SK-N-SH (cell line): ENCODE measurements at regions not wholly inside any gene's neighbourhood (a gene's known extent, or its start where the extent isn't known, plus 50 kb on each side); places are given as distances from the start of the nearest gene placed in this dataset.

ENCODE experiments used
- CTCF ChIA-PET: fragments of 300-600, 350-600 bp; formaldehyde crosslinking; extraction: SDS; loops from one replicate; lab custom pipeline; 2021; lab: Yijun Ruan, JAX
- POLR2A ChIA-PET: fragments of 350-600 bp; sonication (Branson Sonifier 250); formaldehyde crosslinking; extraction: SDS; loops from one replicate; lab custom pipeline; 2020; ENCODE audit warnings: antibody characterized with exemption, inconsistent platforms; lab: Yijun Ruan, JAX
- DNase-seq: peaks from one replicate; pipeline ENCODE4 v3.0.0; 2012
- H2AFZ ChIP-seq: fragments of 200-600 bp; sonication (generic); 2 replicates; pipeline ENCODE4 v1.8.1; 2016; ENCODE audit warnings: antibody characterized with exemption, mild to moderate bottlenecking, low read depth
- H3F3A ChIP-seq: fragments of 200-600 bp; sonication (generic); replicated peaks from 2 replicates; pipeline ENCODE3; 2016; ENCODE audit warnings: antibody characterized with exemption, mild to moderate bottlenecking; ENCODE audit not compliant: insufficient read depth
- H3K27ac ChIP-seq, 2 experiments: fragments of 200-500 bp in 1 of 2; fragments of 200-600 bp in 1 of 2; sonication (Bioruptor generic) in 1 of 2; sonication (generic), shearing (Covaris generic) in 1 of 2; 2 replicates each; pipeline versions ENCODE4 v1.5.1 to v1.6.1; 2014 to 2016; ENCODE audit warnings: low read depth in 2 of 2, inconsistent platforms in 1 of 2, low read length in 1 of 2, mild to moderate bottlenecking in 1 of 2, mixed read lengths in 1 of 2
- H3K27me3 ChIP-seq: fragments of 200-600 bp; sonication (generic), shearing (Covaris generic); 2 replicates; pipeline ENCODE4 v1.6.1; 2016; ENCODE audit warnings: mixed run types; ENCODE audit not compliant: insufficient read depth
- H3K36me3 ChIP-seq, 2 experiments: fragments of 200-500 bp in 1 of 2; fragments of 200-600 bp in 1 of 2; sonication (Bioruptor generic) in 1 of 2; sonication (generic) in 1 of 2; replicated peaks in 1 of 2; 2 replicates each; pipeline versions ENCODE3 to v1.5.1; 2014 to 2016; ENCODE audit warnings: low read length in 1 of 2, mild to moderate bottlenecking in 1 of 2; ENCODE audit not compliant: insufficient read depth in 2 of 2, control insufficient read depth in 1 of 2
- H3K4me1 ChIP-seq, 2 experiments: fragments of 200-500 bp in 1 of 2; fragments of 200-600 bp in 1 of 2; sonication (Bioruptor generic) in 1 of 2; sonication (generic), shearing (Covaris generic) in 1 of 2; 2 replicates each; pipeline versions ENCODE4 v1.5.1 to v1.6.1; 2014 to 2016; ENCODE audit warnings: low read depth in 1 of 2, low read length in 1 of 2, mixed run types in 1 of 2; ENCODE audit not compliant: insufficient read depth in 2 of 2, control insufficient read depth in 1 of 2
- H3K4me2 ChIP-seq: fragments of 200-600 bp; sonication (generic), shearing (Covaris generic); 2 replicates; pipeline ENCODE4 v1.6.1; 2017; ENCODE audit warnings: mixed run types
- H3K4me3 ChIP-seq, 2 experiments: fragments of 200-500 bp in 1 of 2; fragments of 200-600 bp in 1 of 2; sonication (Bioruptor generic) in 1 of 2; sonication (generic), shearing (Covaris generic) in 1 of 2; 2 replicates each; pipeline versions ENCODE4 v1.5.1 to v1.8.1; 2014 to 2016; ENCODE audit warnings: low read depth in 2 of 2, inconsistent platforms in 1 of 2, low read length in 1 of 2, mild to moderate bottlenecking in 1 of 2, mixed read lengths in 1 of 2, moderate library complexity in 1 of 2
- H3K79me2 ChIP-seq: fragments of 200-600 bp; sonication (generic); 2 replicates; pipeline ENCODE4 v1.8.1; 2017; ENCODE audit warnings: mild to moderate bottlenecking; ENCODE audit not compliant: insufficient read depth
- H3K9ac ChIP-seq: fragments of 200-600 bp; sonication (generic); 2 replicates; pipeline ENCODE4 v1.6.1; 2017; ENCODE audit warnings: mixed run types
- H3K9me2 ChIP-seq: fragments of 200-600 bp; sonication (generic); 2 replicates; pipeline ENCODE4 v1.6.1; 2017; ENCODE audit warnings: mixed run types
- H3K9me3 ChIP-seq: fragments of 200-600 bp; sonication (generic); 2 replicates; pipeline ENCODE4 v1.6.1; 2017; ENCODE audit warnings: mixed run types, mild to moderate bottlenecking, moderate library complexity
- H4K20me1 ChIP-seq: fragments of 200-600 bp; sonication (generic); 2 replicates; pipeline ENCODE4 v1.6.1; 2017; ENCODE audit warnings: mild to moderate bottlenecking, mixed run types; ENCODE audit not compliant: insufficient read depth
- CHD2 ChIP-seq: fragments of 150-350 bp; IDR thresholded peaks from 2 replicates; pipeline ENCODE4 v1.6.1; 2018; ENCODE audit warnings: low read length; ENCODE audit not compliant: partially characterized antibody
- ELF1 ChIP-seq: IDR thresholded peaks from 2 replicates; pipeline ENCODE4 v1.4.0; 2012
- FOXJ3 ChIP-seq: sonication (generic); formaldehyde crosslinking; IDR thresholded peaks from 2 replicates; pipeline ENCODE4 v1.5.1; 2020; ENCODE audit warnings: mild to moderate bottlenecking, missing genetic modification reagents
- FOXM1 ChIP-seq: IDR thresholded peaks from 2 replicates; pipeline ENCODE4 v1.4.0; 2012; ENCODE audit warnings: low read depth, mild to moderate bottlenecking
- GATA2 ChIP-seq: sonication (generic); formaldehyde crosslinking; IDR thresholded peaks from 2 replicates; pipeline ENCODE4 v1.5.0; 2020; ENCODE audit warnings: mild to moderate bottlenecking, missing genetic modification reagents
- NFIC ChIP-seq: IDR thresholded peaks from 2 replicates; pipeline ENCODE4 v1.4.0; 2012; ENCODE audit warnings: borderline replicate concordance
- RCOR1 ChIP-seq: fragments of 150-350 bp; IDR thresholded peaks from 2 replicates; pipeline ENCODE4 v1.6.1; 2017; ENCODE audit warnings: antibody characterized with exemption, low read length
- SIN3A ChIP-seq: IDR thresholded peaks from 2 replicates; pipeline ENCODE4 v1.6.1; 2012; ENCODE audit warnings: low read depth, mild to moderate bottlenecking, low read length, moderate library complexity, borderline replicate concordance
- SMC3 ChIP-seq: IDR thresholded peaks from 2 replicates; pipeline ENCODE4 v1.6.1; 2012; ENCODE audit warnings: low read depth, low read length, improper control_type of control experiment
- TAF1 ChIP-seq: IDR thresholded peaks from 2 replicates; pipeline ENCODE4 v1.6.1; 2012; ENCODE audit warnings: low read depth, mild to moderate bottlenecking, low read length, moderate library complexity, borderline replicate concordance
- WGBS: methylation state at CpG from one replicate; pipeline ENCODE4 v1.1.6; 2017; ENCODE audit warnings: low lambda C conversion rate; 5-methylcytosine and 5-hydroxymethylcytosine counted together
- TF ChIP-seq, protein P1 (sequence below): fragments of 150-350 bp; IDR thresholded peaks from 2 replicates; pipeline ENCODE4 v1.6.1; 2016; ENCODE audit warnings: mild to moderate bottlenecking, low read depth, low read length
- TF ChIP-seq, protein P2 (sequence below): IDR thresholded peaks from 2 replicates; pipeline ENCODE4 v1.4.0; 2012; ENCODE audit warnings: low read depth, borderline replicate concordance
- TF ChIP-seq, protein P3 (sequence below): IDR thresholded peaks from 2 replicates; pipeline ENCODE4 v1.4.0; 2012; ENCODE audit warnings: low read depth
- TF ChIP-seq, protein P4 (sequence below): fragments of 150-350 bp; IDR thresholded peaks from 2 replicates; pipeline ENCODE4 v1.6.1; 2017; ENCODE audit warnings: antibody characterized with exemption, low read length, low read depth, borderline replicate concordance
- TF ChIP-seq, protein P5 (sequence below): IDR thresholded peaks from 2 replicates; pipeline ENCODE4 v1.6.1; 2012; ENCODE audit warnings: mild to moderate bottlenecking, low read depth, low read length, moderate library complexity

GRCh38 chr2:39930175-39930917 is 151.3 kb upstream of the THUMPD2 start (continued):
- TF ChIP-seq, protein P1, sequence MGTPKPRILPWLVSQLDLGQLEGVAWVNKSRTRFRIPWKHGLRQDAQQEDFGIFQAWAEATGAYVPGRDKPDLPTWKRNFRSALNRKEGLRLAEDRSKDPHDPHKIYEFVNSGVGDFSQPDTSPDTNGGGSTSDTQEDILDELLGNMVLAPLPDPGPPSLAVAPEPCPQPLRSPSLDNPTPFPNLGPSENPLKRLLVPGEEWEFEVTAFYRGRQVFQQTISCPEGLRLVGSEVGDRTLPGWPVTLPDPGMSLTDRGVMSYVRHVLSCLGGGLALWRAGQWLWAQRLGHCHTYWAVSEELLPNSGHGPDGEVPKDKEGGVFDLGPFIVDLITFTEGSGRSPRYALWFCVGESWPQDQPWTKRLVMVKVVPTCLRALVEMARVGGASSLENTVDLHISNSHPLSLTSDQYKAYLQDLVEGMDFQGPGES = no peak

GRCh38 chr2:39929531-39929930 is 150.5 kb upstream of the THUMPD2 start:
- ChIA-PET CTCF (interaction anchor here (3.5 kb wide), 1 partner anchor 15 kb away, joined by 13 read pairs; no protein-coding TSS in a partner anchor), POLR2A (no interaction called here)

DNA sequence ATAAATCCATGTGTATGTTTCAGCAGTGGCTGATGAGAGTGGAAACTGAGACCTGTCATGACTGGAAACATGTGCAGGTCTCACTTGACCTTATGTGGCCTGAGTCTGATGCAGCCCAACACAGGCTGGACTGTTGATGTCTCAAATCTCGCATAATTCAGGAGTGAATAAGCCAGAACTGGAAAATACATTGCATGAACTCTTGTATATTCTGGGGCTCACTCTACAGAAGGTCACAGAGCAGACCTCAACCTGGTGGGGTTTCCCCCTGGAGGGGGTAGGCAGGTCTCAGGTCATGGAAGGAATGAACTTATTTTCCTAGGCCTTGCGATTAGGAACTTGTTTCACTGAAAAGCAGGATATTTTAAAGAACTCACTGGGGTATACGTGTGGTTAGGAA is 146.3 kb upstream of the THUMPD2 start:
- Histone ChIP-seq H3F3A (no peaks in the 10 kb centered on the region), H3K4me3 (no peak overlapping the region), H3K27me3 (no peaks in the 10 kb centered on the region), H3K27ac (no peak overlapping the region), H3K79me2 (no peaks in the 10 kb centered on the region), H4K20me1 (no peaks in the 10 kb centered on the region), H2AFZ (no peak overlapping the region), H3K9me2 (no peaks in the 10 kb centered on the region), H3K9ac (no peak overlapping the region), H3K4me1 (no peaks in the 10 kb centered on the region), H3K4me2 (no peak overlapping the region), H3K36me3 (no peaks in the 10 kb centered on the region), H3K9me3 (no peaks in the 10 kb centered on the region)
- no peak for DNase-seq
- ChIA-PET CTCF (interaction anchor here (0.6 to 3.3 kb wide), 3 partner anchors 11 to 13 kb away, joined by 3 to 27 read pairs (median 7); no protein-coding TSS in a partner anchor), POLR2A (no interaction called here)
- WGBS = 81% methylated on average over 3 of the region's 3 CpGs
- TF ChIP-seq, protein P2, sequence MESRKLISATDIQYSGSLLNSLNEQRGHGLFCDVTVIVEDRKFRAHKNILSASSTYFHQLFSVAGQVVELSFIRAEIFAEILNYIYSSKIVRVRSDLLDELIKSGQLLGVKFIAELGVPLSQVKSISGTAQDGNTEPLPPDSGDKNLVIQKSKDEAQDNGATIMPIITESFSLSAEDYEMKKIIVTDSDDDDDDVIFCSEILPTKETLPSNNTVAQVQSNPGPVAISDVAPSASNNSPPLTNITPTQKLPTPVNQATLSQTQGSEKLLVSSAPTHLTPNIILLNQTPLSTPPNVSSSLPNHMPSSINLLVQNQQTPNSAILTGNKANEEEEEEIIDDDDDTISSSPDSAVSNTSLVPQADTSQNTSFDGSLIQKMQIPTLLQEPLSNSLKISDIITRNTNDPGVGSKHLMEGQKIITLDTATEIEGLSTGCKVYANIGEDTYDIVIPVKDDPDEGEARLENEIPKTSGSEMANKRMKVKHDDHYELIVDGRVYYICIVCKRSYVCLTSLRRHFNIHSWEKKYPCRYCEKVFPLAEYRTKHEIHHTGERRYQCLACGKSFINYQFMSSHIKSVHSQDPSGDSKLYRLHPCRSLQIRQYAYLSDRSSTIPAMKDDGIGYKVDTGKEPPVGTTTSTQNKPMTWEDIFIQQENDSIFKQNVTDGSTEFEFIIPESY = no peak
- TF ChIP-seq, protein P3, sequence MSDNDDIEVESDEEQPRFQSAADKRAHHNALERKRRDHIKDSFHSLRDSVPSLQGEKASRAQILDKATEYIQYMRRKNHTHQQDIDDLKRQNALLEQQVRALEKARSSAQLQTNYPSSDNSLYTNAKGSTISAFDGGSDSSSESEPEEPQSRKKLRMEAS = no peak
- TF ChIP-seq RCOR1 (no peak), SMC3 (no peak), CHD2 (no peak), FOXJ3 (CRISPR knock-in tag) (no peak), TAF1 (no peak)
- TF ChIP-seq, protein P4, sequence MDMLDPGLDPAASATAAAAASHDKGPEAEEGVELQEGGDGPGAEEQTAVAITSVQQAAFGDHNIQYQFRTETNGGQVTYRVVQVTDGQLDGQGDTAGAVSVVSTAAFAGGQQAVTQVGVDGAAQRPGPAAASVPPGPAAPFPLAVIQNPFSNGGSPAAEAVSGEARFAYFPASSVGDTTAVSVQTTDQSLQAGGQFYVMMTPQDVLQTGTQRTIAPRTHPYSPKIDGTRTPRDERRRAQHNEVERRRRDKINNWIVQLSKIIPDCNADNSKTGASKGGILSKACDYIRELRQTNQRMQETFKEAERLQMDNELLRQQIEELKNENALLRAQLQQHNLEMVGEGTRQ = no peak

More at GRCh38 chr2:39929531-39929930, 150.5 kb upstream of the THUMPD2 start:
- DNase-seq = no peak
- Histone ChIP-seq H3K27ac (no peak overlapping the region), H3K9ac (no peak overlapping the region), H4K20me1 (no peaks in the 10 kb centered on the region), H3K27me3 (no peaks in the 10 kb centered on the region), H3K79me2 (no peaks in the 10 kb centered on the region), H3K9me2 (no peaks in the 10 kb centered on the region), H3K36me3 (no peaks in the 10 kb centered on the region), H3K9me3 (no peaks in the 10 kb centered on the region), H3K4me2 (no peak overlapping the region), H3K4me3 (no peak overlapping the region), H3K4me1 (no peaks in the 10 kb centered on the region; a peak in 1 of 4 replicates), H3F3A (no peaks in the 10 kb centered on the region), H2AFZ (no peak overlapping the region)
- 75% methylated on average over 2 of the region's 2 CpGs for WGBS
- TF ChIP-seq, protein P3 = no peak
- TF ChIP-seq, protein P5, sequence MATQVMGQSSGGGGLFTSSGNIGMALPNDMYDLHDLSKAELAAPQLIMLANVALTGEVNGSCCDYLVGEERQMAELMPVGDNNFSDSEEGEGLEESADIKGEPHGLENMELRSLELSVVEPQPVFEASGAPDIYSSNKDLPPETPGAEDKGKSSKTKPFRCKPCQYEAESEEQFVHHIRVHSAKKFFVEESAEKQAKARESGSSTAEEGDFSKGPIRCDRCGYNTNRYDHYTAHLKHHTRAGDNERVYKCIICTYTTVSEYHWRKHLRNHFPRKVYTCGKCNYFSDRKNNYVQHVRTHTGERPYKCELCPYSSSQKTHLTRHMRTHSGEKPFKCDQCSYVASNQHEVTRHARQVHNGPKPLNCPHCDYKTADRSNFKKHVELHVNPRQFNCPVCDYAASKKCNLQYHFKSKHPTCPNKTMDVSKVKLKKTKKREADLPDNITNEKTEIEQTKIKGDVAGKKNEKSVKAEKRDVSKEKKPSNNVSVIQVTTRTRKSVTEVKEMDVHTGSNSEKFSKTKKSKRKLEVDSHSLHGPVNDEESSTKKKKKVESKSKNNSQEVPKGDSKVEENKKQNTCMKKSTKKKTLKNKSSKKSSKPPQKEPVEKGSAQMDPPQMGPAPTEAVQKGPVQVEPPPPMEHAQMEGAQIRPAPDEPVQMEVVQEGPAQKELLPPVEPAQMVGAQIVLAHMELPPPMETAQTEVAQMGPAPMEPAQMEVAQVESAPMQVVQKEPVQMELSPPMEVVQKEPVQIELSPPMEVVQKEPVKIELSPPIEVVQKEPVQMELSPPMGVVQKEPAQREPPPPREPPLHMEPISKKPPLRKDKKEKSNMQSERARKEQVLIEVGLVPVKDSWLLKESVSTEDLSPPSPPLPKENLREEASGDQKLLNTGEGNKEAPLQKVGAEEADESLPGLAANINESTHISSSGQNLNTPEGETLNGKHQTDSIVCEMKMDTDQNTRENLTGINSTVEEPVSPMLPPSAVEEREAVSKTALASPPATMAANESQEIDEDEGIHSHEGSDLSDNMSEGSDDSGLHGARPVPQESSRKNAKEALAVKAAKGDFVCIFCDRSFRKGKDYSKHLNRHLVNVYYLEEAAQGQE = no peak
- no peak for TF ChIP-seq GATA2 (CRISPR knock-in tag)
- no peak for TF ChIP-seq NFIC
- no peak for TF ChIP-seq SIN3A
- no peak for TF ChIP-seq FOXM1
- TF ChIP-seq ELF1 = no peak
- TF ChIP-seq TAF1 = no peak
